IMR-90 (cell line): ENCODE measurements at regions not wholly inside any gene's neighbourhood (a gene's known extent, or its start where the extent isn't known, plus 50 kb on each side); places are given as distances from the start of the nearest gene placed in this dataset.
A peak's percentile ranks its signal among the peaks of the same experiment; 100 is the strongest.

Source experiments
- ATAC-seq: fragments of 200-7000 bp; cut with Tn5 transposase; 2 replicates; pipeline ENCODE4 v1.9.1; 2020; ENCODE audit warnings: low read depth, mild to moderate bottlenecking, moderate library complexity
- BruUV-seq: library from RNA; stranded (reverse); fragments of 400-500 nt; replicated peaks from 2 replicates; lab custom pipeline; 2021; lab: Mats Ljungman, UMichigan
- CTCF ChIA-PET: fragments of 300-600 bp; formaldehyde crosslinking; extraction: SDS; loops from one replicate; lab custom pipeline; 2021; ENCODE audit warnings: antibody characterized with exemption; lab: Yijun Ruan, JAX
- POLR2A ChIA-PET: fragments of 300-600 bp; sonication (Branson Sonifier 250); formaldehyde crosslinking; loops from one replicate; lab custom pipeline; 2022; ENCODE audit warnings: antibody characterized with exemption; ENCODE audit not compliant: unreplicated experiment; lab: Charles Lee
- DNase-seq: peaks from one replicate; pipeline ENCODE4 v3.0.0; 2013
- H2AFZ ChIP-seq: replicated peaks from 2 replicates; pipeline ENCODE3; 2013; ENCODE audit warnings: low read length, mild to moderate bottlenecking; ENCODE audit not compliant: poor library complexity
- H2AK5ac ChIP-seq: 2 replicates; pipeline ENCODE4 v1.6.1; 2013; ENCODE audit warnings: low read depth, low read length, inconsistent platforms
- H2AK9ac ChIP-seq: replicated peaks from 2 replicates; pipeline ENCODE3; 2013; ENCODE audit warnings: mild to moderate bottlenecking, low read depth, low read length, moderate library complexity; ENCODE audit not compliant: poor library complexity
- H2BK120ac ChIP-seq: 2 replicates; pipeline ENCODE4 v1.6.1; 2013; ENCODE audit warnings: low read depth, low read length, inconsistent platforms
- H2BK15ac ChIP-seq: 3 replicates; pipeline ENCODE4 v1.6.1; 2013; ENCODE audit warnings: low read depth, low read length, inconsistent platforms
- H2BK20ac ChIP-seq: 2 replicates; pipeline ENCODE4 v1.6.1; 2013; ENCODE audit warnings: low read depth, mild to moderate bottlenecking, inconsistent platforms, low read length, moderate library complexity
- H2BK5ac ChIP-seq: 2 replicates; pipeline ENCODE4 v1.6.1; 2013; ENCODE audit warnings: mild to moderate bottlenecking, low read depth, low read length, inconsistent platforms; ENCODE audit not compliant: poor library complexity, severe bottlenecking
- H3K14ac ChIP-seq: replicated peaks from 2 replicates; pipeline ENCODE4 v1.6.1; 2013; ENCODE audit warnings: low read depth, low read length, inconsistent platforms
- H3K18ac ChIP-seq: 2 replicates; pipeline ENCODE4 v1.6.1; 2013; ENCODE audit warnings: low read depth, low read length, control low read depth
- H3K23ac ChIP-seq: 2 replicates; pipeline ENCODE4 v1.6.1; 2013; ENCODE audit warnings: low read depth, low read length, inconsistent platforms
- H3K27ac ChIP-seq: 2 replicates; pipeline ENCODE4 v1.5.1; 2013; ENCODE audit warnings: mild to moderate bottlenecking, control low read depth, low read length; ENCODE audit not compliant: insufficient read depth
- H3K27me3 ChIP-seq: 2 replicates; pipeline ENCODE4 v1.6.1; 2013; ENCODE audit warnings: low read length; ENCODE audit not compliant: control insufficient read depth, insufficient read depth
- H3K36me3 ChIP-seq: 2 replicates; pipeline ENCODE4 v1.6.1; 2013; ENCODE audit warnings: low read length, mixed read lengths; ENCODE audit not compliant: control insufficient read depth, insufficient read depth
- H3K4ac ChIP-seq: 2 replicates; pipeline ENCODE4 v1.6.1; 2013; ENCODE audit warnings: low read depth, low read length, inconsistent platforms
- H3K4me1 ChIP-seq: 2 replicates; pipeline ENCODE4 v1.6.1; 2013; ENCODE audit warnings: low read length, mixed read lengths; ENCODE audit not compliant: control insufficient read depth, insufficient read depth
- H3K4me2 ChIP-seq: 2 replicates; pipeline ENCODE4 v1.6.1; 2013; ENCODE audit warnings: low read depth, mild to moderate bottlenecking, control low read depth, low read length, moderate library complexity
- H3K4me3 ChIP-seq: 2 replicates; pipeline ENCODE4 v1.5.1; 2013; ENCODE audit warnings: low read depth, mild to moderate bottlenecking, control low read depth, low read length, moderate library complexity; ENCODE audit not compliant: insufficient read depth
- H3K56ac ChIP-seq: 2 replicates; pipeline ENCODE4 v1.6.1; 2013; ENCODE audit warnings: low read length, inconsistent platforms; ENCODE audit not compliant: insufficient read depth; ENCODE audit errors: extremely low read depth
- H3K79me1 ChIP-seq, 2 experiments: 2 replicates each; pipeline ENCODE4 v1.6.1; 2013; ENCODE audit warnings: low read length in 2 of 2, inconsistent platforms in 1 of 2, low read depth in 1 of 2
- H3K9ac ChIP-seq: 2 replicates; pipeline ENCODE4 v1.6.1; 2013; ENCODE audit warnings: low read depth, low read length, control low read depth
- H3K9me1 ChIP-seq: 2 replicates; pipeline ENCODE4 v1.6.1; 2013; ENCODE audit warnings: low read length, inconsistent platforms; ENCODE audit not compliant: insufficient read depth
- H3K9me3 ChIP-seq: 2 replicates; pipeline ENCODE4 v1.6.1; 2013; ENCODE audit warnings: low read length; ENCODE audit not compliant: control insufficient read depth, insufficient read depth
- H4K20me1 ChIP-seq: 2 replicates; pipeline ENCODE4 v1.6.1; 2013; ENCODE audit warnings: low read length, inconsistent platforms; ENCODE audit not compliant: insufficient read depth
- H4K5ac ChIP-seq: 2 replicates; pipeline ENCODE4 v1.6.1; 2013; ENCODE audit warnings: mild to moderate bottlenecking, low read depth, low read length, control low read depth
- H4K8ac ChIP-seq, 2 experiments: 2 replicates each; pipeline ENCODE4 v1.6.1; 2013; ENCODE audit warnings: low read depth in 2 of 2, low read length in 2 of 2, control low read depth in 1 of 2, inconsistent platforms in 1 of 2
- H4K91ac ChIP-seq: 2 replicates; pipeline ENCODE4 v1.6.1; 2013; ENCODE audit warnings: low read depth, low read length, inconsistent platforms; ENCODE audit not compliant: insufficient read depth
- BHLHE40 ChIP-seq: fragments of 150-350 bp; IDR thresholded peaks from 2 replicates; pipeline ENCODE4 v1.6.1; 2016; ENCODE audit warnings: mild to moderate bottlenecking, low read depth, low read length
- MAFK ChIP-seq: IDR thresholded peaks from 2 replicates; pipeline ENCODE4 v1.6.1; 2012; ENCODE audit warnings: low read depth, low read length, improper control_type of control experiment
- NFE2L2 ChIP-seq: fragments of 150-350 bp; IDR thresholded peaks from 2 replicates; pipeline ENCODE4 v1.6.1; 2016; ENCODE audit warnings: low read depth, mild to moderate bottlenecking, low read length
- RAD21 ChIP-seq: IDR thresholded peaks from 2 replicates; pipeline ENCODE4 v1.6.1; 2012; ENCODE audit warnings: low read length, improper control_type of control experiment
- WGBS, 2 experiments: methylation state at CpG; one replicate each; pipeline versions ENCODE4 v1.1.5 to v1.1.7; 2013; ENCODE audit warnings: missing lambda C conversion rate in 2 of 2; ENCODE audit not compliant: insufficient read length in 1 of 2; ENCODE audit errors: extremely low coverage in 2 of 2; 5-methylcytosine and 5-hydroxymethylcytosine counted together
- dilution Hi-C: fragments of 300-500 bp; cut with HindIII; formaldehyde crosslinking; loops from one replicate; pipeline ENCODE4 v1.14.3; 2018; ENCODE audit warnings: low sequenced_read_pairs; ENCODE audit not compliant: unreplicated experiment
- in situ Hi-C: fragments of 300-500 bp; cut with MboI; formaldehyde crosslinking; loops from 3 replicates; pipeline ENCODE4 v1.14.3; 2019; ENCODE audit warnings: low sequenced_read_pairs, inconsistent platforms, mixed read lengths
- intact Hi-C: fragments of 100-400 bp; cut with micrococcal nuclease; formaldehyde crosslinking; loops from 2 replicates; pipeline ENCODE4 v1.10.0; 2022
- TF ChIP-seq, protein P1 (sequence below): fragments of 150-350 bp; IDR thresholded peaks from 2 replicates; pipeline ENCODE4 v1.6.1; 2016; ENCODE audit warnings: low read depth, mild to moderate bottlenecking, low read length, moderate library complexity, borderline replicate concordance
- TF ChIP-seq, protein P2 (sequence below): fragments of 150-350 bp; IDR thresholded peaks from 2 replicates; pipeline ENCODE4 v1.6.1; 2017; ENCODE audit warnings: mild to moderate bottlenecking, antibody characterized with exemption, low read length, low read depth

DNA sequence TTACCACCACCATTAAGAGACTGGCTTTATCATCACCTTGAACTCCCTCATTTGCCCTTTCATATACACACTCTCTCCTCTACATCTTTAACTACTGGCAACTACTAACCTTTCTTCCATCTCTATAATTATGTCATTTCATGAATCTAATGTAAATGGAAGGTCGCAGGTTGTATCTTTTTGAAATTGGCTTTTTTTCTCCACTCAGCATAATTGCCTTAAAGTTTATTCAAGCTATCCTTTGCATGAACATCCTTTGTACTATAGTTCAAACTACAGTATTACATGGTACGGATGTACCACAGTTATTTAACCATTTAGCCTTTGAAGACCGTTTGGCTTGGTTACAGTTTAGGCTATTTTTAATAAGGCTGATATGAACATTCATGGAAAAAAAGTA, 129.5 kb upstream of the ZNF804A start:
- H4K5ac ChIP-seq, result no peak overlapping the region
- no peak overlapping the region for H2BK15ac ChIP-seq
- intact Hi-C loops (no loop called here), dilution Hi-C loops (no loop called here), in situ Hi-C loops (no loop called here)
- no peak overlapping the region for H3K18ac ChIP-seq
- no peak overlapping the region for H2BK20ac ChIP-seq
- no peak overlapping the region for H2AK9ac ChIP-seq
- H3K14ac ChIP-seq, result no peak overlapping the region
- H3K4me2 ChIP-seq, result no peak overlapping the region
- no peak for DNase-seq
- 0 out of 2 replicates have a peak, but pooled peaks cover 2% of the 10 kb centered on the region for H3K9me3 ChIP-seq
- no peaks in the 10 kb centered on the region for H3K36me3 ChIP-seq
- WGBS, 2 experiments, result no CpG with 5 or more reads among the region's 3 CpGs
- no peak overlapping the region for H3K9ac ChIP-seq
- no peak overlapping the region for H4K91ac ChIP-seq
- POLR2A ChIA-PET, result no interaction called here
- no peak overlapping the region for H2BK120ac ChIP-seq
- no peaks in the 10 kb centered on the region for H3K79me1 ChIP-seq
- TF ChIP-seq, protein P1, sequence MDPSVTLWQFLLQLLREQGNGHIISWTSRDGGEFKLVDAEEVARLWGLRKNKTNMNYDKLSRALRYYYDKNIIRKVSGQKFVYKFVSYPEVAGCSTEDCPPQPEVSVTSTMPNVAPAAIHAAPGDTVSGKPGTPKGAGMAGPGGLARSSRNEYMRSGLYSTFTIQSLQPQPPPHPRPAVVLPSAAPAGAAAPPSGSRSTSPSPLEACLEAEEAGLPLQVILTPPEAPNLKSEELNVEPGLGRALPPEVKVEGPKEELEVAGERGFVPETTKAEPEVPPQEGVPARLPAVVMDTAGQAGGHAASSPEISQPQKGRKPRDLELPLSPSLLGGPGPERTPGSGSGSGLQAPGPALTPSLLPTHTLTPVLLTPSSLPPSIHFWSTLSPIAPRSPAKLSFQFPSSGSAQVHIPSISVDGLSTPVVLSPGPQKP, result no peak
- TF ChIP-seq, protein P2, sequence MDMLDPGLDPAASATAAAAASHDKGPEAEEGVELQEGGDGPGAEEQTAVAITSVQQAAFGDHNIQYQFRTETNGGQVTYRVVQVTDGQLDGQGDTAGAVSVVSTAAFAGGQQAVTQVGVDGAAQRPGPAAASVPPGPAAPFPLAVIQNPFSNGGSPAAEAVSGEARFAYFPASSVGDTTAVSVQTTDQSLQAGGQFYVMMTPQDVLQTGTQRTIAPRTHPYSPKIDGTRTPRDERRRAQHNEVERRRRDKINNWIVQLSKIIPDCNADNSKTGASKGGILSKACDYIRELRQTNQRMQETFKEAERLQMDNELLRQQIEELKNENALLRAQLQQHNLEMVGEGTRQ, result no peak
- TF ChIP-seq NFE2L2, result no peak
- TF ChIP-seq BHLHE40, result no peak
- TF ChIP-seq MAFK, result peak; percentile 29; the same call in 1 of the 2 replicates
- no peak for TF ChIP-seq RAD21
- no peak overlapping the region for H3K23ac ChIP-seq
- H3K27me3 ChIP-seq, result no peaks in the 10 kb centered on the region
- no peaks in the 10 kb centered on the region for H3K4me1 ChIP-seq
- H3K9me1 ChIP-seq, result no peaks in the 10 kb centered on the region
- no peak overlapping the region for H2BK5ac ChIP-seq
- H3K4me3 ChIP-seq, result no peak overlapping the region
- no peak overlapping the region for H2AFZ ChIP-seq
- no peaks in the 10 kb centered on the region for H4K20me1 ChIP-seq
- H4K8ac ChIP-seq, result no peak overlapping the region
- H3K27ac ChIP-seq, result no peak overlapping the region
- no peak for ATAC-seq
- H3K56ac ChIP-seq, result no peak overlapping the region
- no TSS peak for BruUV-seq
- H3K4ac ChIP-seq, result no peak overlapping the region
- no peak overlapping the region for H2AK5ac ChIP-seq
- CTCF ChIA-PET, result no interaction called here
